Epithelial cell of proximal tubule (primary cell): ENCODE measurements at regions not wholly inside any gene's neighbourhood (a gene's known extent, or its start where the extent isn't known, plus 50 kb on each side); places are given as distances from the start of the nearest gene placed in this dataset.
A peak's percentile ranks its signal among the peaks of the same experiment; 100 is the strongest.
"Not testable (repeated sequence)": the region's sequence is repeated elsewhere in the genome, so short reads cannot be mapped to it uniquely, and the experiment has no call there.

Experiments used
- DNase-seq: peaks from one replicate; pipeline ENCODE4 v3.0.0-alpha.2; 2011; ENCODE audit warnings: low read depth
- H3K4me3 ChIP-seq: 2 replicates; pipeline ENCODE4 v1.5.1; 2011; ENCODE audit warnings: low read depth, mild to moderate bottlenecking, low read length
- TF ChIP-seq, protein P1 (sequence below): conservative IDR thresholded peaks from 2 replicates; pipeline ENCODE4 v1.5.1; 2012; ENCODE audit warnings: low read depth, mild to moderate bottlenecking, low read length

DNA sequence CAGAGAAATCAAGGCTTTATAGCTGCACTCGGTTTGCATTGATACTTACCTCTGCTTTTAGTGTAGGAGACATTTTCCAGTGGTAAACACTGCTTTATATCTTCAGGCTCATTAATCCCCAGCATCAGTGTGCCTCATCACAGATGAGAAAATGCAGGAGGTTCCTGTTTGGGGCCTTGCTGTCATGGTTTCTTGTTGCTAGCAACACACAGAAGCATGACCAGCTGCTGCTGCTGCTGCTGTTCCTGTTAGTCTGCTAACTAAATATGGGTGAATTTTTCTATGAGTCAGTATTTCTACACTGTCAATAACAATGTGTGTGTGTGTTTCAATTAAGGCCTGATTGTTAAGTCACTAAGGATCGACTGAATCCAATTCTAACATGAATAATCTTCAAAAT is 85.8 kb upstream of the RGS1 start:
- DNase-seq: peak; percentile 95
- no peak overlapping the region for H3K4me3 ChIP-seq
- TF ChIP-seq, protein P1, sequence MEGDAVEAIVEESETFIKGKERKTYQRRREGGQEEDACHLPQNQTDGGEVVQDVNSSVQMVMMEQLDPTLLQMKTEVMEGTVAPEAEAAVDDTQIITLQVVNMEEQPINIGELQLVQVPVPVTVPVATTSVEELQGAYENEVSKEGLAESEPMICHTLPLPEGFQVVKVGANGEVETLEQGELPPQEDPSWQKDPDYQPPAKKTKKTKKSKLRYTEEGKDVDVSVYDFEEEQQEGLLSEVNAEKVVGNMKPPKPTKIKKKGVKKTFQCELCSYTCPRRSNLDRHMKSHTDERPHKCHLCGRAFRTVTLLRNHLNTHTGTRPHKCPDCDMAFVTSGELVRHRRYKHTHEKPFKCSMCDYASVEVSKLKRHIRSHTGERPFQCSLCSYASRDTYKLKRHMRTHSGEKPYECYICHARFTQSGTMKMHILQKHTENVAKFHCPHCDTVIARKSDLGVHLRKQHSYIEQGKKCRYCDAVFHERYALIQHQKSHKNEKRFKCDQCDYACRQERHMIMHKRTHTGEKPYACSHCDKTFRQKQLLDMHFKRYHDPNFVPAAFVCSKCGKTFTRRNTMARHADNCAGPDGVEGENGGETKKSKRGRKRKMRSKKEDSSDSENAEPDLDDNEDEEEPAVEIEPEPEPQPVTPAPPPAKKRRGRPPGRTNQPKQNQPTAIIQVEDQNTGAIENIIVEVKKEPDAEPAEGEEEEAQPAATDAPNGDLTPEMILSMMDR: no peak

DNA sequence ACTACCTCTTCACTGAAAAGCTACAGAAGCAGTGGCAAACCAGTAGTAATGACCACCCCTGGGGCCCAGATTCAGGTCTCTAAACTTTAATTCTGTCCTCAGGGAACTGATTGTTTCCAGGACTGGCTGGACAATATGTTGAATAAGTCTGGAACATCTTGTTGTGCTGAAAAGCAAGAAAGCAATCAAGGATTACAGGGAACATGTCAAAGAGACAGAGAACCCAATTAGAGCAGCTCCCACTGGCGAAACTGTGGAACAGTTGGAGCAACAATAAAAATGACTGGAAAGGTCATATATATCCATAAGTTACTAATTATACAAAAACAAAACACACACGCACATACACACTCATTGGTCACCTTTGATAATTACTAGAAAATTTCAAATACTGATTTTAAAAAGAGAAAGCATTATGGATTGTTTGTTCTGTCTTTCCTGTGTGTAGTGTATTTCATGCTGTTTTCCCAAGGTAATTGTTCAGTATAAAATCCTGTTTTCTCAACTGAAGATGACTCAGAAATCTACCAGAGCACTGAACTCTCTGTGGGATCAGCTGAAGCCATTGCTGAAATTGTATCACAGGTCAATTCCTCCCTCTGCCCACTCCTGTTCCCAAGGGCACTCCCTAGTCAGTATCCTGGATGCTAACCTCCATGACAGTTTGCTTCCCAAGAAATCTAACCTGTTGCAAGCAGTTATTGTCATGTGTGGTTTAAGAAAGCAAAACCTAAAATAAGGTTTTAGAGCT is 83.6 kb upstream of the RGS1 start:
- TF ChIP-seq, protein P1: peak; percentile 24
- DNase-seq: peak; percentile 66
- H3K4me3 ChIP-seq: no peak overlapping the region

GRCh38 chr1:192493584-192493983 is 82.0 kb upstream of the RGS1 start:
- DNase-seq: no peak
- no peak overlapping the region for H3K4me3 ChIP-seq

DNA sequence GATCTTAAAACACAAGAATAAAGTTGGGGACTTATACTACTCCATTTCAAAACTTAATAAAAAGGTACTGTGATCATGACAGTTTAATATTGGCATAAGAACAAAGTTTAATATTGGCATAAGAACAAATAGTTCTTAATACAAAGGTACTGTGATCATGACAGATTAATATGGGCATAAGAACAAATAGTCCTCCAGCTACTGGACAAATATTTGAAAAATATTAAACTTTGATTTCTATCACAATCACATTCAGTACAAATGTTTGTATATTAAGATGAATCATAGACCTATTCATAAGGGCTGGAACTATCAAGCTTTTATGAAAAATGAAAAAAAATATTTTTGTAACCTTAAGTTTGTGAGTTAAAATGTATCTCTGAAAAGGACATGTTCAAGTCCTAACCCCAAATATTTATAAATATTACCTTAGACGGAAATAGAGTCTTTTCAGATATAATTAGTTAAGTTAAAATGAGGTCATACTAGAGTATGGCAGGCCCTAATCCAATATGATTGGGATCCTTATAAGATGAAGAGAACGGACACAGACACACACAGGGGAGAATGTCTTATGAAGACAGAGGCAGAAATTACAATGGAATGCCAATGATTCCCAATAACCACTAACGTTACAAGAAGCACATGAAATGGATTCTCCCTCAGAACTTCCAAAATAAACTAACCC is 79.1 kb upstream of the RGS1 start:
- H3K4me3 ChIP-seq: no peak overlapping the region
- TF ChIP-seq, protein P1: no peak
- no peak for DNase-seq

More at GRCh38 chr1:192493584-192493983, 82.0 kb upstream of the RGS1 start:
- TF ChIP-seq, protein P1: no peak

- H3K4me3 ChIP-seq: no peak overlapping the region
- TF ChIP-seq, protein P1: no peak
Observed at GRCh38 chr1:192497214-192497794, 78.3 kb upstream of the RGS1 start.

GRCh38 chr1:192498092-192498491 is 77.5 kb upstream of the RGS1 start:
- not testable (repeated sequence) for DNase-seq, H3K4me3 ChIP-seq

More at GRCh38 chr1:192497214-192497794, 78.3 kb upstream of the RGS1 start:
- no peak for DNase-seq

DNA sequence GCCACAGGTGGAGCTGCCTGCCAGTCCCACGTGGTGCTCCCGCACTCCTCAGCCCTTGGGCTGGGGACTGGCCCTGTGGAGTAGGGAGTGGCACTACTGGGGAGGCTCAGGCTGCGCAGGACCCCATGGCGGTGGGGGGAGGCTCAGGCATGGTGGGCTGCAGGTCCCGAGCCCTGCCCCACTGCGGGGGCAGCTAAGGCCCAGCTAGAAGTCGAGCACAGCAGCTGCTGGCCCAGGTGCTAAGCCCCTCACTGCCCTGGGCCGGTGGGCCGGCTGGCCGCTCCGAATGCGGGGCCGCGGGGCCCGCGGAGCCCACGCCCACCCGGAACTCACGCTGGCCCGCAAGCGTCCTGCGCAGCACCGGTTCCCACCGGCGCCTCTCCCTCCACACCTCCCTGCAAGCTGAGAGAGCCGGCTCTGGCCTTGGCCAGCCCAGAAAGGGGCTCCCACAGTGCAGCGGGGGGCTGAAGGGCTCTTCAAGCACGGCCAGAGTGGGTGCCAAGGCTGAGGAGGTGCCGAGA is 76.5 kb upstream of the RGS1 start:
- H3K4me3 ChIP-seq, DNase-seq: not testable (repeated sequence)

GRCh38 chr1:192500541-192500940 is 75.0 kb upstream of the RGS1 start:
- not testable (repeated sequence) for DNase-seq, H3K4me3 ChIP-seq
